ENCODE measurements at regions not wholly inside any gene's neighbourhood (a gene's known extent, or its start where the extent isn't known, plus 50 kb on each side); places are given as distances from the start of the nearest gene placed in this dataset.

DNA sequence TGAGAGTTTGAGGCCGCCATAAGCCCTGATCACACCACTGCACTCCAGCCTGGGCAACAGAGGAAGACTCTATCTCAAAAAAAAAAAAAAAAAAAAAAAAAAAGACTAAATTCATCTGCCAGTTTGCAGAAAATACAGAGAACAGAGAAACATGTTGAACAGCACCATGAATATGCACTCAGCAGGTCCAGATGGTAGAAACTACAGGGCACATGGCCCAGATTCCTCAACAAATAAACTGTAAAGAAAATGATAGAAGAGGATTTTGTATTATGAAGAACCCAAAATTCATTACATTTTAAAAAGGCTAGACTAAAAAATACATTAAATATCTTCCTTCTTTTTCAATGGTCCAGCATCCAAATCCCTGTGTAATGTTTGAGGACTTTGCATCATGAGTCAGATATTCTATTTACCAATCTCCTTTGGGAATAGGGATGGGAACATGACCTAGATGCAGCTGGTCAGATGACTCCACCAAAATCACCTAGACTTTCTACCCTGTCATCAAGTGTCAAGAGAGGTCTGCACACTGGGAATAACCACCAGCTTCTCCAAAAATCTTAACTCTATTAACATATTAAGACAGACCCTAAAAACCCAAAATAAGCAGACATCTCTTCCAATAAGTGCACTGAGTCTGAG, 189.1 kb upstream of the TCF21 start:
- no peak overlapping the region for H3K9ac ChIP-seq (ENCODE audit: low read length)
- no peaks in the 10 kb centered on the region for H3K9me3 ChIP-seq (ENCODE audit: low read length)
- H3K4me1 ChIP-seq (ENCODE audit: insufficient read depth, low read length), result 0 out of 2 replicates have a peak, but pooled peaks cover 3% of the 10 kb centered on the region
- no peaks in the 10 kb centered on the region for H3K27me3 ChIP-seq (ENCODE audit: low read length)
- no peaks in the 10 kb centered on the region for H3F3A ChIP-seq (ENCODE audit: low read length, unreplicated experiment)
- H3K36me3 ChIP-seq (ENCODE audit: low read depth, low read length), result no peaks in the 10 kb centered on the region
- DNase-seq (no peak), ATAC-seq (no peak)
- no peaks in the 10 kb centered on the region for H4K20me1 ChIP-seq (ENCODE audit: low read length)
- no peak overlapping the region for H3K4me3 ChIP-seq (ENCODE audit: low read length)
- no peaks in the 10 kb centered on the region for H3K9me2 ChIP-seq (replicated peaks; ENCODE audit: low read length)
- no peak overlapping the region for H3K27ac ChIP-seq (ENCODE audit: low read length)
- intact Hi-C loops (cut with micrococcal nuclease), result no loop called here
- BruUV-seq (replicated peaks), result no TSS peak
- POLR2A ChIA-PET (ENCODE audit: unreplicated experiment), result no interaction called here
- CTCF ChIA-PET, result no interaction called here
- TF ChIP-seq EZH2phosphoT487 (IDR thresholded peaks at IDR 0.05; ENCODE audit: borderline replicate concordance, low read length), result no peak
- no peak for TF ChIP-seq CTCF (conservative IDR thresholded peaks at IDR 0.05; ENCODE audit: low read depth, low read length)
- no peak for TF ChIP-seq EZH2 (IDR thresholded peaks at IDR 0.05; ENCODE audit: low read length, unreplicated experiment)
- H3K79me2 ChIP-seq (ENCODE audit: low read length), result no peaks in the 10 kb centered on the region
- no peak overlapping the region for H2AFZ ChIP-seq (ENCODE audit: low read length)
- H3K4me2 ChIP-seq (ENCODE audit: low read length), result no peak overlapping the region

GRCh38 chr6:133701633-133702331, 187.1 kb upstream of the TCF21 start:
- POLR2A ChIA-PET (ENCODE audit: unreplicated experiment), result no interaction called here
- CTCF ChIA-PET, result no interaction called here

GRCh38 chr6:133704371-133704770, 184.5 kb upstream of the TCF21 start:
- Histone ChIP-seq H2AFZ (ENCODE audit: low read length) (no peak overlapping the region), H3K9me3 (ENCODE audit: low read length) (no peaks in the 10 kb centered on the region), H3K79me2 (ENCODE audit: low read length) (no peaks in the 10 kb centered on the region), H3K9me2 (replicated peaks; ENCODE audit: low read length) (no peaks in the 10 kb centered on the region), H3K27me3 (ENCODE audit: low read length) (no peaks in the 10 kb centered on the region), H3K4me1 (ENCODE audit: insufficient read depth, low read length) (peaks cover 20% of the 10 kb centered on the region), H3K4me3 (ENCODE audit: low read length) (no peak overlapping the region), H3K4me2 (ENCODE audit: low read length) (no peak overlapping the region), H4K20me1 (ENCODE audit: low read length) (no peaks in the 10 kb centered on the region), H3F3A (ENCODE audit: low read length, unreplicated experiment) (no peaks in the 10 kb centered on the region), H3K36me3 (ENCODE audit: low read depth, low read length) (no peaks in the 10 kb centered on the region), H3K27ac (ENCODE audit: low read length) (no peak overlapping the region), H3K9ac (ENCODE audit: low read length) (no peak overlapping the region)
- BruUV-seq (replicated peaks), result no TSS peak
- no peak for DNase-seq
- no peak for ATAC-seq
- CTCF ChIA-PET, result no interaction called here
- POLR2A ChIA-PET (ENCODE audit: unreplicated experiment), result no interaction called here
- intact Hi-C loops (cut with micrococcal nuclease), result no loop called here
- TF ChIP-seq EZH2 (IDR thresholded peaks at IDR 0.05; ENCODE audit: low read length, unreplicated experiment) (no peak), EZH2phosphoT487 (IDR thresholded peaks at IDR 0.05; ENCODE audit: borderline replicate concordance, low read length) (no peak), CTCF (conservative IDR thresholded peaks at IDR 0.05; ENCODE audit: low read depth, low read length) (no peak)

More at GRCh38 chr6:133701633-133702331, 187.1 kb upstream of the TCF21 start:
- no peaks in the 10 kb centered on the region for H3K36me3 ChIP-seq (ENCODE audit: low read depth, low read length)
- no peak overlapping the region for H3K27ac ChIP-seq (ENCODE audit: low read length)
- ATAC-seq, result peak; percentile 33; the same call in 1 of the 2 replicates
- no TSS peak for BruUV-seq (replicated peaks)
- no peaks in the 10 kb centered on the region for H3F3A ChIP-seq (ENCODE audit: low read length, unreplicated experiment)
- intact Hi-C loops (cut with micrococcal nuclease), result no loop called here
- peak; percentile 38 for DNase-seq
- no peaks in the 10 kb centered on the region for H3K79me2 ChIP-seq (ENCODE audit: low read length)
- H2AFZ ChIP-seq (ENCODE audit: low read length), result no peak overlapping the region
- peaks cover 20% of the 10 kb centered on the region for H3K4me1 ChIP-seq (ENCODE audit: insufficient read depth, low read length)
- TF ChIP-seq EZH2 (IDR thresholded peaks at IDR 0.05; ENCODE audit: low read length, unreplicated experiment), result no peak
- H3K9me3 ChIP-seq (ENCODE audit: low read length), result no peaks in the 10 kb centered on the region
- no peak overlapping the region for H3K4me3 ChIP-seq (ENCODE audit: low read length)
- no peak overlapping the region for H3K9ac ChIP-seq (ENCODE audit: low read length)
- H3K27me3 ChIP-seq (ENCODE audit: low read length), result no peaks in the 10 kb centered on the region
- no peak overlapping the region for H3K4me2 ChIP-seq (ENCODE audit: low read length)
- no peaks in the 10 kb centered on the region for H3K9me2 ChIP-seq (replicated peaks; ENCODE audit: low read length)
- no peaks in the 10 kb centered on the region for H4K20me1 ChIP-seq (ENCODE audit: low read length)

All from PC-3 (cell line).